ENCODE measurements at regions not wholly inside any gene's neighbourhood (a gene's known extent, or its start where the extent isn't known, plus 50 kb on each side); places are given as distances from the start of the nearest gene placed in this dataset.

GRCh38 chr4:30875658-30876269 is 155.6 kb downstream of the PCDH7 start:
- DNase-seq (ENCODE audit: low spot score): no peak

GRCh38 chr4:30879855-30880598 is 159.9 kb downstream of the PCDH7 start:
- DNase-seq (ENCODE audit: low spot score): no peak

- DNase-seq (ENCODE audit: low spot score): no peak
Measured at GRCh38 chr4:30881985-30882384, 161.8 kb downstream of the PCDH7 start.

GRCh38 chr4:30882443-30882842 is 162.3 kb downstream of the PCDH7 start:
- no peak for DNase-seq (ENCODE audit: low spot score)

GRCh38 chr4:30882995-30883675 is 163.0 kb downstream of the PCDH7 start:
- DNase-seq (ENCODE audit: low spot score): no peak

GRCh38 chr4:30901461-30902451 is 181.6 kb downstream of the PCDH7 start:
- no peak for DNase-seq (ENCODE audit: low spot score)

- no peak for DNase-seq (ENCODE audit: low spot score)
Measured at GRCh38 chr4:30903502-30904214, 183.5 kb downstream of the PCDH7 start.

- DNase-seq (ENCODE audit: low spot score): no peak
Measured at GRCh38 chr4:30904215-30904555, 184.0 kb downstream of the PCDH7 start.

GRCh38 chr4:30904588-30904987 is 184.4 kb downstream of the PCDH7 start:
- no peak for DNase-seq (ENCODE audit: low spot score)

GRCh38 chr4:30912098-30912714 is 192.0 kb downstream of the PCDH7 start:
- DNase-seq (ENCODE audit: low spot score): no peak

- DNase-seq (ENCODE audit: low spot score): no peak
Measured at GRCh38 chr4:30916337-30917274, 196.4 kb downstream of the PCDH7 start.

- no peak for DNase-seq (ENCODE audit: low spot score)
Measured at GRCh38 chr4:30917946-30918345, 197.8 kb downstream of the PCDH7 start.

- DNase-seq (ENCODE audit: low spot score): no peak
Measured at GRCh38 chr4:30919458-30919857, 199.3 kb downstream of the PCDH7 start.

GRCh38 chr4:30920043-30920442 is 199.9 kb downstream of the PCDH7 start:
- DNase-seq (ENCODE audit: low spot score): no peak

GRCh38 chr4:30922625-30923024 is 202.5 kb downstream of the PCDH7 start:
- no peak for DNase-seq (ENCODE audit: low spot score)

- DNase-seq (ENCODE audit: low spot score): no peak
Measured at GRCh38 chr4:30924495-30924894, 204.3 kb downstream of the PCDH7 start.

- no peak for DNase-seq (ENCODE audit: low spot score)
Measured at GRCh38 chr4:30929649-30930048, 209.5 kb downstream of the PCDH7 start.

- no peak for DNase-seq (ENCODE audit: low spot score)
Measured at GRCh38 chr4:30930276-30930675, 210.1 kb downstream of the PCDH7 start.

- no peak for DNase-seq (ENCODE audit: low spot score)
Measured at GRCh38 chr4:30932581-30932980, 212.4 kb downstream of the PCDH7 start.

- no peak for DNase-seq (ENCODE audit: low spot score)
Measured at GRCh38 chr4:30939069-30939468, 218.9 kb downstream of the PCDH7 start.
